Left colon (tissue), 2 donors: ENCODE measurements at regions not wholly inside any gene's neighbourhood (a gene's known extent, or its start where the extent isn't known, plus 50 kb on each side); places are given as distances from the start of the nearest gene placed in this dataset.
"Not testable (repeated sequence)": the region's sequence is repeated elsewhere in the genome, so short reads cannot be mapped to it uniquely, and the experiment has no call there.

Experiments used
- ATAC-seq: fragments of 200-7000 bp; cut with Tn5 transposase; one replicate; pipeline ENCODE4 v1.9.1; 2020; ENCODE audit warnings: mild to moderate bottlenecking, moderate library complexity
- DNase-seq, 2 donors: peaks; one replicate each; pipeline ENCODE4 v3.0.0-alpha.2; 2020
- intact Hi-C, 2 donors: fragments of 100-400 bp; cut with DNase I in 1 of 2; cut with micrococcal nuclease in 1 of 2; formaldehyde crosslinking; loops; one replicate each; pipeline versions ENCODE4 v1.11.2 to v1.14.0; 2022; cut with DNase I, micrococcal nuclease
- donor health status: DM: no; HTN: no; CAD: no.
- donor health status: DM: yes; HTN: yes; CAD: no.

GRCh38 chr13:87533776-87534175 lies 137.4 kb upstream of the SLITRK5 start:
- intact Hi-C loops: no loop called here
- no peak for ATAC-seq
- DNase-seq: no peak

GRCh38 chr13:87535911-87536310 lies 135.3 kb upstream of the SLITRK5 start:
- ATAC-seq: no peak
- DNase-seq: no peak
- intact Hi-C loops: no loop called here

GRCh38 chr13:87536499-87536898 lies 134.7 kb upstream of the SLITRK5 start:
- no peak for ATAC-seq
- intact Hi-C loops: no loop called here

GRCh38 chr13:87536899-87537298 lies 134.3 kb upstream of the SLITRK5 start:
- intact Hi-C loops: no loop called here
- DNase-seq: no peak
- no peak for ATAC-seq

More at GRCh38 chr13:87536499-87536898, 134.7 kb upstream of the SLITRK5 start:
- no peak for DNase-seq

GRCh38 chr13:87537951-87538350 lies 133.2 kb upstream of the SLITRK5 start:
- intact Hi-C loops: no loop called here
- DNase-seq (no peak), ATAC-seq (no peak)

GRCh38 chr13:87538366-87539052 lies 132.7 kb upstream of the SLITRK5 start:
- no peak for DNase-seq
- ATAC-seq: no peak
- intact Hi-C loops: no loop called here

- intact Hi-C loops: no loop called here
- ATAC-seq: no peak
Measured at GRCh38 chr13:87553142-87553541, 118.0 kb upstream of the SLITRK5 start.

GRCh38 chr13:87554045-87554444 lies 117.1 kb upstream of the SLITRK5 start:
- DNase-seq: no peak
- intact Hi-C loops: no loop called here
- ATAC-seq: no peak

More at GRCh38 chr13:87553142-87553541, 118.0 kb upstream of the SLITRK5 start:
- DNase-seq: no peak

- DNase-seq: no peak
- intact Hi-C loops: no loop called here
- no peak for ATAC-seq
Measured at GRCh38 chr13:87557788-87558187, 113.4 kb upstream of the SLITRK5 start.

- ATAC-seq, DNase-seq, intact Hi-C loops: not testable (repeated sequence)
Measured at GRCh38 chr13:87561580-87561979, 109.6 kb upstream of the SLITRK5 start.

- intact Hi-C loops: no loop called here
- ATAC-seq (no peak), DNase-seq (no peak)
Measured at GRCh38 chr13:87570669-87571068, 100.5 kb upstream of the SLITRK5 start.

GRCh38 chr13:87582399-87582798 lies 88.8 kb upstream of the SLITRK5 start:
- no peak for DNase-seq
- intact Hi-C loops: no loop called here
- ATAC-seq: no peak

- DNase-seq (no peak), ATAC-seq (no peak)
- intact Hi-C loops: no loop called here
Measured at GRCh38 chr13:87590518-87590917, 80.7 kb upstream of the SLITRK5 start.

GRCh38 chr13:87604437-87604836 lies 66.7 kb upstream of the SLITRK5 start:
- ATAC-seq, DNase-seq, intact Hi-C loops: not testable (repeated sequence)

GRCh38 chr13:87607266-87607665 lies 63.9 kb upstream of the SLITRK5 start:
- DNase-seq: no peak
- ATAC-seq: no peak
- intact Hi-C loops: no loop called here

- intact Hi-C loops: no loop called here
Measured at GRCh38 chr13:87614276-87614675, 56.9 kb upstream of the SLITRK5 start.

More at GRCh38 chr13:87614276-87614675, 56.9 kb upstream of the SLITRK5 start:
- DNase-seq (no peak), ATAC-seq (no peak)
